VCaP (cell line): ENCODE measurements at regions not wholly inside any gene's neighbourhood (a gene's known extent, or its start where the extent isn't known, plus 50 kb on each side); places are given as distances from the start of the nearest gene placed in this dataset.

Source experiments
- H3K27ac ChIP-seq: fragments of 450-650 bp; 2 replicates; pipeline ENCODE4 v1.5.1; 2017
- TF ChIP-seq, protein P1 (sequence below): fragments of 450-650 bp; conservative IDR thresholded peaks from 2 replicates; pipeline ENCODE4 v1.5.1; 2017; ENCODE audit warnings: mild to moderate bottlenecking, moderate library complexity

DNA sequence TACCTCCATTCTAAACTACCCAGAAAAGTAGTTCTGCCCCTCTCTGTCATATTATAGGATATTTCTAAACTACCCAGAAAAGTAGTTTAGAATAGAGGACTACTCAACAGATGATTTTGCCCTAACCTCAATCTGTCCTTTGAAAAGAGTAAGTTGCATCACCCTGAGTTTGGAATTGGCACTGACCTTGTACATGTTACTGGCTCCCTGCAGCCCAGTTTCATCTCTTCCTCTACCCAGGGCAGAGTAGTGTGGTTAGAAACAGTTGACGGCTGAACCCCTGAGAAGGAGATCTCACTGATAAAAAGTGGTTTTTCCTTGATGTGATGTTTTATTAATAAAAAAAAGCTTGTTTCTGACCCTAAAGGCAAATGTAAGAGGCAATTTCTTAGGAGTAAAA, 340.5 kb upstream of the NECTIN3 start:
- TF ChIP-seq, protein P1, sequence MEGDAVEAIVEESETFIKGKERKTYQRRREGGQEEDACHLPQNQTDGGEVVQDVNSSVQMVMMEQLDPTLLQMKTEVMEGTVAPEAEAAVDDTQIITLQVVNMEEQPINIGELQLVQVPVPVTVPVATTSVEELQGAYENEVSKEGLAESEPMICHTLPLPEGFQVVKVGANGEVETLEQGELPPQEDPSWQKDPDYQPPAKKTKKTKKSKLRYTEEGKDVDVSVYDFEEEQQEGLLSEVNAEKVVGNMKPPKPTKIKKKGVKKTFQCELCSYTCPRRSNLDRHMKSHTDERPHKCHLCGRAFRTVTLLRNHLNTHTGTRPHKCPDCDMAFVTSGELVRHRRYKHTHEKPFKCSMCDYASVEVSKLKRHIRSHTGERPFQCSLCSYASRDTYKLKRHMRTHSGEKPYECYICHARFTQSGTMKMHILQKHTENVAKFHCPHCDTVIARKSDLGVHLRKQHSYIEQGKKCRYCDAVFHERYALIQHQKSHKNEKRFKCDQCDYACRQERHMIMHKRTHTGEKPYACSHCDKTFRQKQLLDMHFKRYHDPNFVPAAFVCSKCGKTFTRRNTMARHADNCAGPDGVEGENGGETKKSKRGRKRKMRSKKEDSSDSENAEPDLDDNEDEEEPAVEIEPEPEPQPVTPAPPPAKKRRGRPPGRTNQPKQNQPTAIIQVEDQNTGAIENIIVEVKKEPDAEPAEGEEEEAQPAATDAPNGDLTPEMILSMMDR = no peak
- H3K27ac ChIP-seq = no peak overlapping the region

DNA sequence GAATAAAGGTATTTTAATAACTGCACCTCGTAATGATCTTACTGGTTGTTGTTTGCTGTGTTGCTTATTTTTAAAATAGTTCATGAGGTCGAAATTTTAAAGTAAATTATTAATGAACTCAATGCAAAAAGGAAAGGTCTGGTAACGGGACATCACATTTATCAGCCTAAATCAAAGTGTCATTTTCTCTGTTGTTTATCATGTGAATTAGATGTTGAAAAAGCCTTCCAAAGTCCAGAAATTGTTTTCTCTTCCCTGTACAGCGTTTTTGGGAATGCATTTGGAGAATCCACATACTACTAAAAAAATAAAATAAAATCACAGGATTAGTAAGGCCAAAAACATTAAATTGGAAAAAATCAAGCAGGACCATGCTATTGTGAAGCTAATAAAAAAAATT, 339.2 kb upstream of the NECTIN3 start:
- H3K27ac ChIP-seq = no peak overlapping the region
- TF ChIP-seq, protein P1 = no peak

DNA sequence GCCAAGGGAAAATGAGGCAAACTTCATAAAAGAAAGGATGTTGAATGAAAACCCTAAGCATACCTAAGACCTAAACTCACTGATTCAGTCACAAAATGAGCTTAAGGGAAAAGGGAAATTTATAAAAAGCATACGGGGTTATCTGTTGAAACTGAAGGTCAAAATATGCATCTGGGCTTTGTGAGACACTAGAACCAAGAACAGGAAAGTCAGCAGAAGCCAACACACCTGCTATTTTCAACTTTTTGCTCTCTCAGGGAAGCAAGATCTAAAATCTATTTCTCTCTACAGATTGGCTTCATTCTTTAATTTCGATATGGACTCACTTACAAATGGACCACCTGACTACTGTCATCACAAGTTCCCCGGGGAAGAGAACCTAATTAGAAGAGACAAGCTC, 338.6 kb upstream of the NECTIN3 start:
- TF ChIP-seq, protein P1 = no peak
- H3K27ac ChIP-seq = no peak overlapping the region

DNA sequence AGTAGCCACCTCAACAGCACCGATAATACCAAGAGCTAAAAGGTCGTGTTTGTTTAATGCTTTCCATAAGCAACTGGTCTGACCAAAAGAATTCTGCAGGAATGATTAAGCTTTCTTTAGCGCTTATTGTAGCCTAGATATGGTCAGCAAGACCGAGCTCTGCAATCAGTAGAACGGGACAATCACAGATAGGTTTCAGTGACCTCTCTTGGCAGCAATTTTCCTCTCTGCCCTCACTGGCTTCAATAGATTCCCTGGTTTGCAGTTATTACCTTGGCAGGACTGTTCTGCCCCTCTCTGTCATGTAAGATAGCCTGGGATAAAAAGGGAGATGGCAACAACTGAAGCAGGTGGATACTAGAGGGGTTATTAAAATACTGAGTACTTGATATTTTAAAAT, 337.1 kb upstream of the NECTIN3 start:
- no peak overlapping the region for H3K27ac ChIP-seq
- TF ChIP-seq, protein P1 = no peak

DNA sequence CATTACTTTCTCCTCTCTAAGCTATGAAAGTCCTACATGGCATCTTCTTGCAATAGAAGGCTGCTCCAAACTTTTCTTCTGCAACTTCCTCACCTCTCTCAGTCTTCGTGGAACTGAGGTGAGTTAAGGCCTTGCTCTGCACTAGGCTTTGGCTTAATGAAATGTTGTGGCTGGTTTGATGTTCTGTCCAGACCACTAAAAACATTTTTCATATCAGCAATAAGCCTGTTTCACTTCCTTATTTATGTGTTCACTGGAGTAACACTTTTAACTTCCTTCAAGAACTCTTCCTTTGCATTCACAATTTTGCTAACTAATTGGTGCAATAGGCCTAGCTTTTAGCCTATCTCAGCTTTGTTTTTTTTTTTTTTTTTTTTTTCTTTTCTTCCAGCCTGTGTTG, 335.3 kb upstream of the NECTIN3 start:
- H3K27ac ChIP-seq = no peak overlapping the region
- TF ChIP-seq, protein P1 = no peak

DNA sequence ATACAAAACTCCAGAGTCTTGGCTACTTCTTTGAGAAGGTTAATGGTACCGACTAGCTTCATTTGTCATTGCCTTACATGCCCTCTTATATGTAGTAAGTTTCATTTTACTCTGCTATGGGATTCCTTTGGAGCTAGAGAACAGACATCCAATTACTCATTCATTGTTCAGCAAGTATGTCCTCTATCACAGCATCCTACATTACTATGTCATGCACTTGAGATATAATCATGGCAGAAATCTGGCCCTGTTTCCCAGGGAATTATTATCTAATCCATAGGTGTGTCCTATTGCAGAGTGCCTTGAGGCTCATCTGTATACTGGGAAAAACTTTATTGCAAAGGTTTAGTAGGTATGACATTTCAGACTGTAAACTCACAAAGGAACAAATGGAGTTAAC, 333.1 kb upstream of the NECTIN3 start:
- TF ChIP-seq, protein P1 = no peak
- no peak overlapping the region for H3K27ac ChIP-seq

DNA sequence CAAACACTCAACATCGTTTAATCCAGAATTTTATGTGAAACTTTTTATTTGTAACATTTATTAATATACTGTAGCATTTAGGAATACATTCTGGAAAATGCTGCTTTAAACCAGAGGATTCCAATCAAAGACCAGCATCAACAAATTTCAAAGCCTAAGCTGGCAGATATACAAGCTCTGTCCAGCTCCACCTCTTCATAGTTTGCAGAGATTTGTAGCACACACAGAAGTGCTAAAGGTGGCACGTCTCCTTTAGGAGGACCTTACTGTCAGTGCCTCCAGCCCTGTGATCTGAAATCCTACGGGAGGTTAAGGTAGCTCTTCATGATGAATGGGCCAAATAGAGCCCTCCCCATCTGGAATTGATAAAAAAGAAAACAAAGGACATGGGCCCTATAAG, 329.7 kb upstream of the NECTIN3 start:
- TF ChIP-seq, protein P1 = no peak
- H3K27ac ChIP-seq = peak overlapping the region; percentile 85

DNA sequence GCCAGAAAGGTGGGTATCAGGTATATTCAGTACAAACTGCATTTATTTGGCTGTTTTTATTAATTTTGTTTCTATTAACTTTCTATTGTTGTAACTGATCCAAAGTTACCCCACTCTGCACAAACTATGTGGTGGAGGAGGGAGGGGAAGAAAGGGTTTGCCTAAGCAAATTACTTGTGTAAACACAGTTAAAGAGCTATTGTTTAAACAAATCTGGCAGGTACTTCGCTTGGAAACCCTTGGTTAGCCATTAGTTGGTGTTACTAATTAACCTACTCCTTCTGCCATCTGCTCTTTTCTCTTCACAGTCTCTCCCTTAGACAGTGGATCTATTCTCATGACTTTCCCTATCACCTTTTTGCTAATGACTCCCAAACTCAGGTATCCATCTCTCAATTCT, 328.4 kb upstream of the NECTIN3 start:
- TF ChIP-seq, protein P1 = no peak
- H3K27ac ChIP-seq = peak overlapping the region; percentile 85
